SK-N-SH treated with all-trans-retinoic acid at 6 μM for 48 hours (cell line): ENCODE measurements at regions not wholly inside any gene's neighbourhood (a gene's known extent, or its start where the extent isn't known, plus 50 kb on each side); places are given as distances from the start of the nearest gene placed in this dataset.

Source experiments
- BACH2 ChIP-seq: fragments of 250-450 bp; sonication (Bioruptor Pico); IDR thresholded peaks from 2 replicates; pipeline ENCODE4 v1.9.0; 2021; ENCODE audit warnings: mild to moderate bottlenecking, borderline replicate concordance
- CREB5 ChIP-seq: fragments of 250-450 bp; sonication (Bioruptor Pico); IDR thresholded peaks from 2 replicates; pipeline ENCODE4 v1.5.1; 2020; ENCODE audit warnings: low read depth, mild to moderate bottlenecking, moderate library complexity
- GLIS3 ChIP-seq: fragments of 250-450 bp; sonication (Bioruptor Pico); IDR thresholded peaks from 2 replicates; pipeline ENCODE4 v1.5.0; 2020; ENCODE audit warnings: mild to moderate bottlenecking, moderate library complexity
- PATZ1 ChIP-seq: fragments of 250-450 bp; sonication (Bioruptor Pico); IDR thresholded peaks from 2 replicates; pipeline ENCODE4 v1.8.0; 2020; ENCODE audit warnings: mild to moderate bottlenecking, moderate library complexity, borderline replicate concordance
- POU6F1 ChIP-seq: fragments of 250-450 bp; sonication (Bioruptor Pico); IDR thresholded peaks from 2 replicates; pipeline ENCODE4 v1.8.0; 2021; ENCODE audit warnings: low read depth, mild to moderate bottlenecking, moderate library complexity, borderline replicate concordance
- PPARA ChIP-seq: fragments of 250-450 bp; sonication (Bioruptor Pico); IDR thresholded peaks from 2 replicates; pipeline ENCODE4 v1.5.0; 2020; ENCODE audit warnings: mild to moderate bottlenecking, borderline replicate concordance
- RARB ChIP-seq: fragments of 250-450 bp; sonication (Bioruptor Pico); IDR thresholded peaks from 2 replicates; pipeline ENCODE4 v1.8.0; 2021; ENCODE audit warnings: mild to moderate bottlenecking, moderate library complexity
- TOX ChIP-seq: fragments of 250-450 bp; sonication (Bioruptor Pico); IDR thresholded peaks from 2 replicates; pipeline ENCODE4 v1.8.0; 2021; ENCODE audit warnings: mild to moderate bottlenecking, moderate library complexity, borderline replicate concordance
- TSHZ2 ChIP-seq: fragments of 250-450 bp; sonication (Bioruptor Pico); IDR thresholded peaks from 2 replicates; pipeline ENCODE4 v1.5.0; 2020; ENCODE audit warnings: mild to moderate bottlenecking, moderate library complexity
- ZFP30 ChIP-seq: fragments of 450-650 bp; formaldehyde crosslinking; IDR thresholded peaks from 2 replicates; pipeline ENCODE4 v1.5.0; 2022; ENCODE audit warnings: mild to moderate bottlenecking, moderate library complexity
- ZNF70 ChIP-seq: fragments of 450-650 bp; formaldehyde crosslinking; IDR thresholded peaks from 2 replicates; pipeline ENCODE4 v1.5.0; 2020; ENCODE audit warnings: mild to moderate bottlenecking, moderate library complexity
- ZNF8 ChIP-seq: fragments of 450-650 bp; formaldehyde crosslinking; IDR thresholded peaks from 2 replicates; pipeline ENCODE4 v1.5.0; 2020; ENCODE audit warnings: mild to moderate bottlenecking, moderate library complexity

- no peak for TF ChIP-seq CREB5 (CRISPR knock-in tag)
- TF ChIP-seq ZNF70 = no peak
- no peak for TF ChIP-seq POU6F1
- TF ChIP-seq RARB = no peak
- no peak for TF ChIP-seq BACH2
- no peak for TF ChIP-seq ZFP30 (CRISPR knock-in tag)
- no peak for TF ChIP-seq TSHZ2 (CRISPR knock-in tag)
- no peak for TF ChIP-seq GLIS3 (CRISPR knock-in tag)
- no peak for TF ChIP-seq ZNF8 (CRISPR knock-in tag)
- TF ChIP-seq PATZ1 = no peak
- no peak for TF ChIP-seq PPARA (CRISPR knock-in tag)
- TF ChIP-seq TOX (CRISPR knock-in tag) = no peak
Measured at GRCh38 chr10:36033808-36034207, 391.7 kb upstream of the FZD8 start.
